Parathyroid adenoma (tissue), 2 donors: ENCODE measurements at regions not wholly inside any gene's neighbourhood (a gene's known extent, or its start where the extent isn't known, plus 50 kb on each side); places are given as distances from the start of the nearest gene placed in this dataset.

Source experiments
- H2AFZ ChIP-seq: fragments of 300-600 bp; sonication (generic); one replicate; pipeline ENCODE4 v1.7.0; 2017; ENCODE audit warnings: antibody characterized with exemption, mild to moderate bottlenecking
- H3K27ac ChIP-seq: fragments of 300-600 bp; sonication (generic); one replicate; pipeline ENCODE4 v1.7.0; 2017
- H3K27me3 ChIP-seq: fragments of 300-600 bp; sonication (generic); one replicate; pipeline ENCODE4 v1.7.0; 2017; ENCODE audit warnings: low read length; ENCODE audit not compliant: control insufficient read depth, insufficient read depth
- H3K36me3 ChIP-seq: fragments of 300-600 bp; sonication (generic); one replicate; pipeline ENCODE4 v1.7.0; 2017; ENCODE audit warnings: low read length; ENCODE audit not compliant: control insufficient read depth, insufficient read depth
- H3K4me1 ChIP-seq: fragments of 300-600 bp; sonication (generic); one replicate; pipeline ENCODE4 v1.7.0; 2017; ENCODE audit warnings: control low read depth
- H3K4me2 ChIP-seq: fragments of 300-600 bp; sonication (generic); one replicate; pipeline ENCODE4 v1.7.0; 2017; ENCODE audit warnings: low read length
- H3K4me3 ChIP-seq: fragments of 300-600 bp; sonication (generic); one replicate; pipeline ENCODE4 v1.7.0; 2017; ENCODE audit warnings: low read depth, low read length
- H3K79me2 ChIP-seq: fragments of 300-600 bp; sonication (generic); one replicate; pipeline ENCODE4 v1.7.0; 2017; ENCODE audit warnings: control low read depth
- H3K9ac ChIP-seq: fragments of 300-600 bp; sonication (generic); one replicate; pipeline ENCODE4 v1.7.0; 2017; ENCODE audit warnings: mild to moderate bottlenecking
- H3K9me3 ChIP-seq: fragments of 300-600 bp; sonication (generic); one replicate; pipeline ENCODE4 v1.7.0; 2017; ENCODE audit warnings: low read length; ENCODE audit not compliant: control insufficient read depth
- CTCF ChIP-seq: fragments of 300-600 bp; sonication (generic); IDR thresholded peaks from one replicate; pipeline ENCODE4 v1.7.0; 2017; ENCODE audit warnings: antibody characterized with exemption, mild to moderate bottlenecking
- donor health status: primary hyperparathyroidism.

- Histone ChIP-seq H3K79me2 (no peaks in the 10 kb centered on the region), H3K27me3 (no peaks in the 10 kb centered on the region), H3K36me3 (no peaks in the 10 kb centered on the region), H3K9ac (no peak overlapping the region), H3K4me3 (no peak overlapping the region), H3K27ac (no peak overlapping the region), H3K4me2 (no peak overlapping the region), H3K9me3 (no peaks in the 10 kb centered on the region), H3K4me1 (no peaks in the 10 kb centered on the region), H2AFZ (no peak overlapping the region)
- TF ChIP-seq CTCF = no peak
Measured at GRCh38 chr3:73207946-73208440, 146.5 kb downstream of the EBLN2 start.

GRCh38 chr3:73210759-73211158 is 149.3 kb downstream of the EBLN2 start:
- H3K27ac ChIP-seq = no peak overlapping the region
- H3K27me3 ChIP-seq = no peaks in the 10 kb centered on the region
- H2AFZ ChIP-seq = no peak overlapping the region
- H3K79me2 ChIP-seq = no peaks in the 10 kb centered on the region
- H3K4me2 ChIP-seq = no peak overlapping the region
- H3K36me3 ChIP-seq = no peaks in the 10 kb centered on the region
- no peaks in the 10 kb centered on the region for H3K9me3 ChIP-seq
- no peaks in the 10 kb centered on the region for H3K4me1 ChIP-seq
- no peak overlapping the region for H3K4me3 ChIP-seq
- no peak for TF ChIP-seq CTCF
- no peak overlapping the region for H3K9ac ChIP-seq

GRCh38 chr3:73212683-73213082 is 151.2 kb downstream of the EBLN2 start:
- H3K9me3 ChIP-seq = no peaks in the 10 kb centered on the region
- no peak for TF ChIP-seq CTCF
- H3K79me2 ChIP-seq = no peaks in the 10 kb centered on the region
- no peak overlapping the region for H3K4me3 ChIP-seq
- no peaks in the 10 kb centered on the region for H3K27me3 ChIP-seq
- no peaks in the 10 kb centered on the region for H3K4me1 ChIP-seq
- H2AFZ ChIP-seq = no peak overlapping the region
- no peak overlapping the region for H3K4me2 ChIP-seq
- H3K27ac ChIP-seq = no peak overlapping the region
- H3K9ac ChIP-seq = no peak overlapping the region
- no peaks in the 10 kb centered on the region for H3K36me3 ChIP-seq

GRCh38 chr3:73213896-73214295 is 152.4 kb downstream of the EBLN2 start:
- no peak for TF ChIP-seq CTCF
- H3K36me3 ChIP-seq = no peaks in the 10 kb centered on the region
- H3K27ac ChIP-seq = no peak overlapping the region
- H3K9me3 ChIP-seq = no peaks in the 10 kb centered on the region
- no peak overlapping the region for H3K4me3 ChIP-seq
- no peaks in the 10 kb centered on the region for H3K27me3 ChIP-seq
- H3K9ac ChIP-seq = no peak overlapping the region
- H2AFZ ChIP-seq = no peak overlapping the region
- no peaks in the 10 kb centered on the region for H3K4me1 ChIP-seq
- no peak overlapping the region for H3K4me2 ChIP-seq
- H3K79me2 ChIP-seq = no peaks in the 10 kb centered on the region

- Histone ChIP-seq H3K27ac (no peak overlapping the region), H2AFZ (no peak overlapping the region), H3K9ac (no peak overlapping the region), H3K4me1 (no peaks in the 10 kb centered on the region), H3K4me3 (no peak overlapping the region), H3K79me2 (no peaks in the 10 kb centered on the region), H3K27me3 (no peaks in the 10 kb centered on the region), H3K9me3 (no peaks in the 10 kb centered on the region), H3K4me2 (no peak overlapping the region), H3K36me3 (no peaks in the 10 kb centered on the region)
- TF ChIP-seq CTCF = no peak
Measured at GRCh38 chr3:73214846-73215245, 153.4 kb downstream of the EBLN2 start.
